ENCODE measurements at regions not wholly inside any gene's neighbourhood (a gene's known extent, or its start where the extent isn't known, plus 50 kb on each side); places are given as distances from the start of the nearest gene placed in this dataset.

GRCh38 chr2:189308056-189308790 is 128.7 kb upstream of the COL5A2 start (continued):
- TF ChIP-seq ZBTB33 (IDR thresholded peaks at IDR 0.05) (no peak), ZZZ3 (IDR thresholded peaks at IDR 0.05; ENCODE audit: control insufficient read depth, insufficient read length, low read depth) (no peak), ZNF274 (IDR thresholded peaks at IDR 0.05; ENCODE audit: insufficient read depth, insufficient read length) (no peak)

DNA sequence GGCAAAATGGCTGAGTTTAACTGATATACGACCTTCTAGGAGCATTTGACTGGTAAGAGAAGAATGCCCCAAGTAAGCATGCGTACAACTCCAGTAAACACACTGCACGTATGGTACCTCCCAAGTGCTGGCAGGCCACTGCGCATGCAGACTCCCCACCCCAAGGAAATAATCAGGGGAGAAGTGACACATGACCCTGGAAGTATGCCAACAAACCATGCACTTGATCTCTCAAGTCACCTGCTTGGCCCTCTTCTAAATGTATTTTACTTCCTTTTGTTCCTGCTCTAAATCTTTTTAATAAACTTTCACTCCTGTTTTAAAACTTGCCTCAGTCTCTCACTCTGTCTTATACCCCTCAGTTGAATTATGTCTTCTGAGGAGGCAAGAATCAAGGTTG is 129.8 kb upstream of the COL5A2 start:
- no peak for TF ChIP-seq CHD4 (IDR thresholded peaks at IDR 0.05)
- no peak for TF ChIP-seq GABPA (IDR thresholded peaks at IDR 0.05; ENCODE audit: low read depth)
- TF ChIP-seq, protein P1, sequence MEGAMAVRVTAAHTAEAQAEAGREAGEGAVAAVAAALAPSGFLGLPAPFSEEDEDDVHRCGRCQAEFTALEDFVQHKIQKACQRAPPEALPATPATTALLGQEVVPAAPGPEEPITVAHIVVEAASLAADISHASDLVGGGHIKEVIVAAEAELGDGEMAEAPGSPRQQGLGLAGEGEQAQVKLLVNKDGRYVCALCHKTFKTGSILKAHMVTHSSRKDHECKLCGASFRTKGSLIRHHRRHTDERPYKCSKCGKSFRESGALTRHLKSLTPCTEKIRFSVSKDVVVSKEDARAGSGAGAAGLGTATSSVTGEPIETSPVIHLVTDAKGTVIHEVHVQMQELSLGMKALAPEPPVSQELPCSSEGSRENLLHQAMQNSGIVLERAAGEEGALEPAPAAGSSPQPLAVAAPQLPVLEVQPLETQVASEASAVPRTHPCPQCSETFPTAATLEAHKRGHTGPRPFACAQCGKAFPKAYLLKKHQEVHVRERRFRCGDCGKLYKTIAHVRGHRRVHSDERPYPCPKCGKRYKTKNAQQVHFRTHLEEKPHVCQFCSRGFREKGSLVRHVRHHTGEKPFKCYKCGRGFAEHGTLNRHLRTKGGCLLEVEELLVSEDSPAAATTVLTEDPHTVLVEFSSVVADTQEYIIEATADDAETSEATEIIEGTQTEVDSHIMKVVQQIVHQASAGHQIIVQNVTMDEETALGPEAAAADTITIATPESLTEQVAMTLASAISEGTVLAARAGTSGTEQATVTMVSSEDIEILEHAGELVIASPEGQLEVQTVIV (IDR thresholded peaks at IDR 0.05; ENCODE audit: borderline replicate concordance, partially characterized antibody) = no peak
- no peak for TF ChIP-seq POLR2A (IDR thresholded peaks at IDR 0.05; ENCODE audit: low read depth, low read length)
- no peak for TF ChIP-seq IKZF2 (IDR thresholded peaks at IDR 0.05)
- no peak for TF ChIP-seq TAF1 (IDR thresholded peaks at IDR 0.05; ENCODE audit: borderline replicate concordance, low read depth, low read length)
- no peak for TF ChIP-seq CEBPZ (IDR thresholded peaks at IDR 0.05; ENCODE audit: low read depth, low read length)
- no peak for TF ChIP-seq NR2F1 (conservative IDR thresholded peaks at IDR 0.05)
- no peak for TF ChIP-seq PML (IDR thresholded peaks at IDR 0.05; ENCODE audit: low read length)
- no peak for TF ChIP-seq ZBTB33 (IDR thresholded peaks at IDR 0.05)
- no TSS peak for BruUV-seq (replicated peaks)
- H3K4me3 ChIP-seq = no peak overlapping the region
- H3K36me3 ChIP-seq (ENCODE audit: control insufficient read depth in 2 of 2, insufficient read depth in 2 of 2, low read length in 1 of 2) = no peaks in the 10 kb centered on the region
- ChIA-PET CTCF (interaction anchor here (0.6 kb wide), 1 partner anchor 221 kb away, joined by 3 read pairs; no protein-coding TSS in a partner anchor), RAD21 (ENCODE audit: unreplicated experiment) (no interaction called here), POLR2A (no interaction called here), SMC1A (ENCODE audit: uncharacterized antibody, unreplicated experiment) (no interaction called here)
- no peak overlapping the region for H2AFZ ChIP-seq (ENCODE audit: control insufficient read depth, low read depth, low read length)
- no peaks in the 10 kb centered on the region for H4K20me1 ChIP-seq (ENCODE audit: control insufficient read depth, insufficient read depth)
- H3K9ac ChIP-seq (ENCODE audit: control insufficient read depth, insufficient read depth, low read length) = no peak overlapping the region
- WGBS (ENCODE audit: insufficient coverage, insufficient replicate concordance, low lambda C conversion rate, missing lambda C conversion rate) = 45% methylated on average over 4 of the region's 4 CpGs
- ATAC-seq (no peak), DNase-seq (ENCODE audit: low read depth, low spot score) (no peak), FAIRE-seq (no peak)
- H3K4me2 ChIP-seq (ENCODE audit: control insufficient read depth, insufficient read depth) = no peak overlapping the region
- no peaks in the 10 kb centered on the region for H3K27me3 ChIP-seq (replicated peaks in 1 of 2; ENCODE audit: control insufficient read depth in 2 of 2, insufficient read depth in 2 of 2, low read length in 1 of 2)
- no peak overlapping the region for H3K27ac ChIP-seq (ENCODE audit: control insufficient read depth, insufficient read depth)
- in situ Hi-C loops (cut with MboI) = no loop called here
- no peaks in the 10 kb centered on the region for H3K4me1 ChIP-seq (ENCODE audit: control insufficient read depth, insufficient read depth, low read length)
- intact Hi-C loops (cut with micrococcal nuclease; ENCODE audit: unreplicated experiment) = no loop called here
- no peaks in the 10 kb centered on the region for H3K79me2 ChIP-seq (ENCODE audit: control insufficient read depth, insufficient read depth, low read length)
- H3K9me3 ChIP-seq (replicated peaks; ENCODE audit: control insufficient read depth, insufficient read depth, low read length) = no peaks in the 10 kb centered on the region

Measured in GM12878 (cell line).